Tongue (tissue), 1 donor: ENCODE measurements at regions not wholly inside any gene's neighbourhood (a gene's known extent, or its start where the extent isn't known, plus 50 kb on each side); places are given as distances from the start of the nearest gene placed in this dataset.

ENCODE experiments used
- DNase-seq: peaks from one replicate; pipeline ENCODE4 v3.0.0-alpha.2; 2015

- DNase-seq: no peak
Observed at GRCh38 chr2:228321015-228321414, 139.5 kb upstream of the SPHKAP start.

- DNase-seq: peak; percentile 52
Observed at GRCh38 chr2:228318218-228318617, 136.7 kb upstream of the SPHKAP start.

GRCh38 chr2:228312172-228312571 is 130.7 kb upstream of the SPHKAP start:
- DNase-seq: no peak

- no peak for DNase-seq
Observed at GRCh38 chr2:228303960-228304359, 122.5 kb upstream of the SPHKAP start.

- no peak for DNase-seq
Observed at GRCh38 chr2:228283491-228284171, 102.1 kb upstream of the SPHKAP start.

- DNase-seq: no peak
Observed at GRCh38 chr2:228282376-228282775, 100.9 kb upstream of the SPHKAP start.

- no peak for DNase-seq
Observed at GRCh38 chr2:228273159-228273558, 91.7 kb upstream of the SPHKAP start.

- no peak for DNase-seq
Observed at GRCh38 chr2:228269351-228269750, 87.9 kb upstream of the SPHKAP start.

GRCh38 chr2:228268756-228269155 is 87.3 kb upstream of the SPHKAP start:
- peak; percentile 10 for DNase-seq

- DNase-seq: no peak
Observed at GRCh38 chr2:228268301-228268700, 86.8 kb upstream of the SPHKAP start.

GRCh38 chr2:228263156-228263555 is 81.7 kb upstream of the SPHKAP start:
- no peak for DNase-seq

GRCh38 chr2:228261546-228261945 is 80.1 kb upstream of the SPHKAP start:
- no peak for DNase-seq

GRCh38 chr2:228257379-228257778 is 75.9 kb upstream of the SPHKAP start:
- no peak for DNase-seq

GRCh38 chr2:228253752-228254151 is 72.3 kb upstream of the SPHKAP start:
- DNase-seq: no peak

- no peak for DNase-seq
Observed at GRCh38 chr2:228247335-228247734, 65.8 kb upstream of the SPHKAP start.

- no peak for DNase-seq
Observed at GRCh38 chr2:228245601-228246000, 64.1 kb upstream of the SPHKAP start.

- no peak for DNase-seq
Observed at GRCh38 chr2:228242591-228242990, 61.1 kb upstream of the SPHKAP start.

- no peak for DNase-seq
Observed at GRCh38 chr2:228239907-228240561, 58.5 kb upstream of the SPHKAP start.

- DNase-seq: peak; percentile 6
Observed at GRCh38 chr2:228239207-228239906, 57.9 kb upstream of the SPHKAP start.
